Fibroblast of lung (primary cell): ENCODE measurements at regions not wholly inside any gene's neighbourhood (a gene's known extent, or its start where the extent isn't known, plus 50 kb on each side); places are given as distances from the start of the nearest gene placed in this dataset.

Source experiments
- DNase-seq, 2 donors: peaks; one replicate each; pipeline versions ENCODE4 v3.0.0 to v3.0.0-alpha.2; 2010; ENCODE audit warnings: low read depth in 2 of 2
- H2AFZ ChIP-seq: 2 replicates; pipeline ENCODE4 v1.5.1; 2012; ENCODE audit warnings: low read length, control low read depth, inconsistent platforms
- H3K27ac ChIP-seq: 2 replicates; pipeline ENCODE4 v1.5.1; 2011; ENCODE audit warnings: low read length, control low read depth; ENCODE audit not compliant: insufficient read depth
- H3K27me3 ChIP-seq: 2 replicates; pipeline ENCODE4 v1.5.1; 2011; ENCODE audit warnings: mild to moderate bottlenecking, low read length; ENCODE audit not compliant: control insufficient read depth, insufficient read depth
- H3K36me3 ChIP-seq: 2 replicates; pipeline ENCODE4 v1.5.1; 2011; ENCODE audit warnings: low read length; ENCODE audit not compliant: control insufficient read depth, insufficient read depth
- H3K4me1 ChIP-seq: 2 replicates; pipeline ENCODE4 v1.5.1; 2011; ENCODE audit warnings: low read length; ENCODE audit not compliant: control insufficient read depth, insufficient read depth; ENCODE audit errors: extremely low read depth
- H3K4me2 ChIP-seq: 2 replicates; pipeline ENCODE4 v1.5.1; 2011; ENCODE audit warnings: low read length, control low read depth; ENCODE audit not compliant: insufficient read depth; ENCODE audit errors: extremely low read depth
- H3K4me3 ChIP-seq, 4 experiments: fragments of 200-600 bp in 1 of 4; sonication (generic) in 1 of 4; replicated peaks in 1 of 4; 2 replicates each; pipeline ENCODE4 v1.5.1; 2011 to 2016; ENCODE audit warnings: low read length in 4 of 4, low read depth in 3 of 4, mild to moderate bottlenecking in 3 of 4, control low read depth in 2 of 4, inconsistent platforms in 1 of 4, mixed read lengths in 1 of 4; ENCODE audit not compliant: insufficient read depth in 1 of 4; ENCODE audit errors: control extremely low read depth in 1 of 4
- H3K79me2 ChIP-seq: 2 replicates; pipeline ENCODE4 v1.5.1; 2012; ENCODE audit warnings: mild to moderate bottlenecking, low read length, inconsistent platforms; ENCODE audit not compliant: control insufficient read depth, insufficient read depth
- H3K9ac ChIP-seq: 2 replicates; pipeline ENCODE4 v1.5.1; 2011; ENCODE audit warnings: mild to moderate bottlenecking, low read length, control low read depth; ENCODE audit not compliant: insufficient read depth
- H3K9me3 ChIP-seq: 2 replicates; pipeline ENCODE4 v1.5.1; 2012; ENCODE audit warnings: low read depth, low read length; ENCODE audit not compliant: control insufficient read depth, insufficient read depth
- H4K20me1 ChIP-seq: 2 replicates; pipeline ENCODE4 v1.5.1; 2011; ENCODE audit warnings: low read length; ENCODE audit not compliant: control insufficient read depth, insufficient read depth; ENCODE audit errors: extremely low read depth
- EZH2 ChIP-seq: IDR thresholded peaks from 2 replicates; pipeline ENCODE4 v1.5.1; 2012; ENCODE audit warnings: low read length, control low read depth, mild to moderate bottlenecking; ENCODE audit errors: missing control alignments
- TF ChIP-seq, protein P1 (sequence below), 2 donors: IDR thresholded peaks in 1 of 2; conservative IDR thresholded peaks in 1 of 2; 1 replicate in 1 of 2; 2 replicates in 1 of 2; pipeline ENCODE4 v1.5.1; 2011 to 2012; ENCODE audit warnings: low read length in 2 of 2, control low read depth in 1 of 2, inconsistent platforms in 1 of 2, low read depth in 1 of 2, mild to moderate bottlenecking in 1 of 2

DNA sequence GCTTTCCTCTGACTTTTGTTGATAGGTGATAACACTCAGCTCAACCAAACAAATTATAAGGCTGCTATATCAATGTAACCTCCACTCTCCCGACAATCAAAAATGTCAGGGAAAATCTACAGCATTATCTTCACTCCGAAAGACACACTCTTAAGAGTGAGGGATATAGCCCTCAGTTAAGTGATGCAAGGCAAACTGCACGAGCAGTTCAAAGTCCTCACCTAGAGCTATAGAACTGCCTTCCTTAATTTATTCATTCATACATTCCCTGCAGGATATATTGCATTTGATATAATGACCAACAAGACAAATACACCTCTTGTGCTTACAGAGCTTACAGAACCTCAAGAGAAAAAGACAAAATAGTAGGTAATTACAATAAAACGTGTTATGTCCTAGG lies 378.1 kb downstream of the ELAVL2 start:
- H3K4me1 ChIP-seq, result no peaks in the 10 kb centered on the region
- H3K36me3 ChIP-seq, result no peaks in the 10 kb centered on the region
- no peak overlapping the region for H3K4me3 ChIP-seq
- H2AFZ ChIP-seq, result no peak overlapping the region
- DNase-seq, result no peak
- no peak for TF ChIP-seq EZH2
- H4K20me1 ChIP-seq, result no peaks in the 10 kb centered on the region
- no peak overlapping the region for H3K4me2 ChIP-seq
- H3K9me3 ChIP-seq, result no peaks in the 10 kb centered on the region
- no peak overlapping the region for H3K9ac ChIP-seq
- no peak overlapping the region for H3K27ac ChIP-seq
- no peaks in the 10 kb centered on the region for H3K27me3 ChIP-seq
- H3K79me2 ChIP-seq, result no peaks in the 10 kb centered on the region

DNA sequence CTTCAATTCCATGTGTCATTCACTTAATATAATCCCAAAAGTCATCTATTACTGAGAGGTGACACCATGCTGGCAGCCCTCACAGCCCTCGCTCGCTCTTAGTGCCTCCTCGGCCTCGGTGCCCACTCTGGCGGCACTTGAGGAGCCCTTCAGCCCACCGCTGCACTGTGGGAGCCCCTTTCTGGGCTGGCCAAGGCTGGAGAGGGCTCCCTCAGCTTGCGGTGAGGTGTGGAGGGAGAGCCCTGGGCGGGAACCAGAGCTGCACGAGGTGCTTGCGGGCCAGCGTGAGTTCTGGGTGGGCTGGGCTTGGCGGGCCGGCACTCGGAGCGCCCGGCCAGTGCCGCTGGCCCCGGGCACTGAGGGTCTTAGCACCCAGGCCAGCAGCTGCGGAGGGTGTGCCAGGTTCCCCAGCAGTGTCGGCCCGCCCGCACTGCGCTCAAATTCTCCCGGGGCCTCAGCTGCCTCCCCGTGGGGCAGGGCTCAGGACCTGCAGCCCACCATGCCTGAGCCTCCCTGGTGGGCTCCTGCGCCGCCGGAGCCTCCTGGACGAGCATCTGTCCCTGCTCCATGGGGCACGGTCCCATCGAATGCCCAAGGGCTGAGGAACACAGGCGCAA lies 374.1 kb downstream of the ELAVL2 start:
- Histone ChIP-seq H3K27me3 (no peaks in the 10 kb centered on the region), H3K9ac (no peak overlapping the region), H3K79me2 (no peaks in the 10 kb centered on the region), H2AFZ (no peak overlapping the region), H3K4me3 (no peak overlapping the region), H3K9me3 (no peaks in the 10 kb centered on the region), H4K20me1 (no peaks in the 10 kb centered on the region), H3K4me2 (no peak overlapping the region), H3K36me3 (no peaks in the 10 kb centered on the region), H3K27ac (no peak overlapping the region), H3K4me1 (no peaks in the 10 kb centered on the region)
- no peak for DNase-seq
- TF ChIP-seq, protein P1, sequence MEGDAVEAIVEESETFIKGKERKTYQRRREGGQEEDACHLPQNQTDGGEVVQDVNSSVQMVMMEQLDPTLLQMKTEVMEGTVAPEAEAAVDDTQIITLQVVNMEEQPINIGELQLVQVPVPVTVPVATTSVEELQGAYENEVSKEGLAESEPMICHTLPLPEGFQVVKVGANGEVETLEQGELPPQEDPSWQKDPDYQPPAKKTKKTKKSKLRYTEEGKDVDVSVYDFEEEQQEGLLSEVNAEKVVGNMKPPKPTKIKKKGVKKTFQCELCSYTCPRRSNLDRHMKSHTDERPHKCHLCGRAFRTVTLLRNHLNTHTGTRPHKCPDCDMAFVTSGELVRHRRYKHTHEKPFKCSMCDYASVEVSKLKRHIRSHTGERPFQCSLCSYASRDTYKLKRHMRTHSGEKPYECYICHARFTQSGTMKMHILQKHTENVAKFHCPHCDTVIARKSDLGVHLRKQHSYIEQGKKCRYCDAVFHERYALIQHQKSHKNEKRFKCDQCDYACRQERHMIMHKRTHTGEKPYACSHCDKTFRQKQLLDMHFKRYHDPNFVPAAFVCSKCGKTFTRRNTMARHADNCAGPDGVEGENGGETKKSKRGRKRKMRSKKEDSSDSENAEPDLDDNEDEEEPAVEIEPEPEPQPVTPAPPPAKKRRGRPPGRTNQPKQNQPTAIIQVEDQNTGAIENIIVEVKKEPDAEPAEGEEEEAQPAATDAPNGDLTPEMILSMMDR (conservative IDR thresholded peaks at IDR 0.05 in 1 of 2, IDR thresholded peaks at IDR 0.05 in 1 of 2; ENCODE audit: low read depth in 1 of 2, low read length in 2 of 2), result no peak
- no peak for TF ChIP-seq EZH2

DNA sequence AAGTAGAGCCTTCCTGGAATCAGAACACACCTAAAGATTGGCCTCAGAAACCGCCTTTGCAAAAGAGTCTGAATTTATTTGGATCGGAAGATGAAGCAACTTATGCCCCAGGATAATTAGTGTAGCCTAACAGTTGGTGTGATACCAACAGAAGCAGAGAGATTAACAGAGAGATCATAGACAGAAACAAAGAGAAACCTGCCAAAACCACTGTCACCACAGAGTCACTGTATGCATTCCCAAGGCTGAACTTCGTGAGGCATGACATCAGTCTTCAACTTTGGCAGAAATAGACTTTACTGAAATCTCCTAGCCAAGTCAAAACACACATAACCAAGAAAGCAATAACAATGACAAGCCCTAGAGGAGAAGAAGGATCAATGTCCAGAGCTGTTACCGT lies 361.8 kb downstream of the ELAVL2 start:
- no peak for DNase-seq
- H3K27me3 ChIP-seq, result no peaks in the 10 kb centered on the region
- H3K36me3 ChIP-seq, result no peaks in the 10 kb centered on the region
- H3K79me2 ChIP-seq, result no peaks in the 10 kb centered on the region
- H3K9me3 ChIP-seq, result no peaks in the 10 kb centered on the region
- no peaks in the 10 kb centered on the region for H3K4me1 ChIP-seq
- no peak overlapping the region for H3K4me3 ChIP-seq
- no peak overlapping the region for H2AFZ ChIP-seq
- no peak overlapping the region for H3K27ac ChIP-seq
- H3K9ac ChIP-seq, result no peak overlapping the region
- no peaks in the 10 kb centered on the region for H4K20me1 ChIP-seq
- no peak for TF ChIP-seq EZH2
- TF ChIP-seq, protein P1 (conservative IDR thresholded peaks at IDR 0.05 in 1 of 2, IDR thresholded peaks at IDR 0.05 in 1 of 2; ENCODE audit: low read depth in 1 of 2, low read length in 2 of 2), result no peak
- no peak overlapping the region for H3K4me2 ChIP-seq
